Hepatocyte (in vitro differentiated cells): ENCODE measurements at regions not wholly inside any gene's neighbourhood (a gene's known extent, or its start where the extent isn't known, plus 50 kb on each side); places are given as distances from the start of the nearest gene placed in this dataset.

ENCODE experiments used
- DNase-seq: peaks from one replicate; pipeline ENCODE4 v3.0.0-alpha.2; 2016; ENCODE audit warnings: low spot score
- H2AFZ ChIP-seq: fragments of 200-600 bp; sonication (generic); 2 replicates; pipeline ENCODE4 v1.6.0; 2016; ENCODE audit warnings: antibody characterized with exemption, mild to moderate bottlenecking
- H3K27ac ChIP-seq: fragments of 200-600 bp; sonication (generic); 2 replicates; pipeline ENCODE4 v1.5.1; 2016; ENCODE audit warnings: mild to moderate bottlenecking
- H3K27me3 ChIP-seq: fragments of 200-600 bp; sonication (generic); 2 replicates; pipeline ENCODE4 v1.6.1; 2016
- H3K36me3 ChIP-seq: fragments of 200-600 bp; sonication (generic); replicated peaks from 2 replicates; pipeline ENCODE4 v1.5.1; 2016; ENCODE audit warnings: low read depth; ENCODE audit not compliant: insufficient read depth
- H3K4me1 ChIP-seq: fragments of 200-600 bp; sonication (generic); 2 replicates; pipeline ENCODE4 v1.5.1; 2016; ENCODE audit warnings: mild to moderate bottlenecking, moderate library complexity; ENCODE audit not compliant: insufficient read depth
- H3K4me2 ChIP-seq: fragments of 200-600 bp; sonication (generic); 2 replicates; pipeline ENCODE4 v1.6.0; 2016
- H3K4me3 ChIP-seq: fragments of 200-600 bp; sonication (generic); 2 replicates; pipeline ENCODE4 v1.5.1; 2016; ENCODE audit warnings: mild to moderate bottlenecking
- H3K79me2 ChIP-seq: fragments of 200-600 bp; sonication (generic); 2 replicates; pipeline ENCODE4 v1.6.0; 2017; ENCODE audit warnings: mild to moderate bottlenecking
- H3K9me2 ChIP-seq: fragments of 200-600 bp; sonication (generic); replicated peaks from 2 replicates; pipeline ENCODE4 v1.6.0; 2017; ENCODE audit warnings: mild to moderate bottlenecking; ENCODE audit not compliant: insufficient read depth
- H3K9me3 ChIP-seq: fragments of 200-600 bp; sonication (generic); 2 replicates; pipeline ENCODE4 v1.5.1; 2016; ENCODE audit warnings: low read depth, mild to moderate bottlenecking
- H4K20me1 ChIP-seq: fragments of 200-600 bp; sonication (generic); 2 replicates; pipeline ENCODE4 v1.6.0; 2016; ENCODE audit warnings: mild to moderate bottlenecking; ENCODE audit not compliant: insufficient read depth, poor library complexity, severe bottlenecking
- EZH2 ChIP-seq: fragments of 200-600 bp; sonication (generic); IDR thresholded peaks from 2 replicates; pipeline ENCODE4 v1.6.1; 2016; ENCODE audit warnings: antibody characterized with exemption, mild to moderate bottlenecking, borderline replicate concordance
- EZH2phosphoT487 ChIP-seq: fragments of 200-600 bp; sonication (generic); IDR thresholded peaks from one replicate; pipeline ENCODE4 v1.6.1; 2018; ENCODE audit warnings: antibody characterized with exemption, mild to moderate bottlenecking, low read depth, moderate library complexity; ENCODE audit not compliant: unreplicated experiment, severe bottlenecking
- WGBS: methylation state at CpG from one replicate; pipeline ENCODE4 v1.1.6; 2016; ENCODE audit warnings: low lambda C conversion rate; ENCODE audit errors: missing lambda C conversion rate; 5-methylcytosine and 5-hydroxymethylcytosine counted together
- TF ChIP-seq, protein P1 (sequence below): fragments of 200-600 bp; sonication (generic); IDR thresholded peaks from 2 replicates; pipeline ENCODE4 v1.5.1; 2016; ENCODE audit warnings: antibody characterized with exemption, mild to moderate bottlenecking; ENCODE audit not compliant: poor library complexity

DNA sequence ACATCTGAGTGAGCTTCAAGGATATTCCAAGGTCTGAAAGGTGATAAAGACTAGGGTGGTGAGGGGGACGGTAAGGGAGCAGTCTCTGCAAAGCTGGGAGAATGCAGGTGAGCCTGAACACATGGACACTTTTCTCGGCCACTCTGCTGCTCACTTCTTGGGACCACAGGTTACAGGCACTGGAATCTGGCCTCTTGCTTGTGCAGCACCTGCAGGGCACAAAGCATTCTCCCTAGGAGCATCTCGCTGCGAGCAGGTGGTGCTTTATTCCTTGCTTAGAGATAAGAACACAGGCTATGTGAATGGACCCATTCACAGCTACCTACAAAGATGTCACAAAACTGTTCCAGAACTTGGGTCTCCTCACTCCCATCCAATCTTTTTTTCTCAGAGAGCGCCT, 153.2 kb downstream of the DDX1 start:
- DNase-seq, result no peak
- H3K4me1 ChIP-seq, result peaks cover 7% of the 10 kb centered on the region
- H3K36me3 ChIP-seq, result no peaks in the 10 kb centered on the region
- 95% methylated on average over 5 of the region's 5 CpGs for WGBS
- TF ChIP-seq, protein P1, sequence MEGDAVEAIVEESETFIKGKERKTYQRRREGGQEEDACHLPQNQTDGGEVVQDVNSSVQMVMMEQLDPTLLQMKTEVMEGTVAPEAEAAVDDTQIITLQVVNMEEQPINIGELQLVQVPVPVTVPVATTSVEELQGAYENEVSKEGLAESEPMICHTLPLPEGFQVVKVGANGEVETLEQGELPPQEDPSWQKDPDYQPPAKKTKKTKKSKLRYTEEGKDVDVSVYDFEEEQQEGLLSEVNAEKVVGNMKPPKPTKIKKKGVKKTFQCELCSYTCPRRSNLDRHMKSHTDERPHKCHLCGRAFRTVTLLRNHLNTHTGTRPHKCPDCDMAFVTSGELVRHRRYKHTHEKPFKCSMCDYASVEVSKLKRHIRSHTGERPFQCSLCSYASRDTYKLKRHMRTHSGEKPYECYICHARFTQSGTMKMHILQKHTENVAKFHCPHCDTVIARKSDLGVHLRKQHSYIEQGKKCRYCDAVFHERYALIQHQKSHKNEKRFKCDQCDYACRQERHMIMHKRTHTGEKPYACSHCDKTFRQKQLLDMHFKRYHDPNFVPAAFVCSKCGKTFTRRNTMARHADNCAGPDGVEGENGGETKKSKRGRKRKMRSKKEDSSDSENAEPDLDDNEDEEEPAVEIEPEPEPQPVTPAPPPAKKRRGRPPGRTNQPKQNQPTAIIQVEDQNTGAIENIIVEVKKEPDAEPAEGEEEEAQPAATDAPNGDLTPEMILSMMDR, result no peak
- no peak for TF ChIP-seq EZH2phosphoT487
- TF ChIP-seq EZH2, result no peak
- no peak overlapping the region for H3K4me3 ChIP-seq
- H3K79me2 ChIP-seq, result no peaks in the 10 kb centered on the region
- H2AFZ ChIP-seq, result no peak overlapping the region
- H4K20me1 ChIP-seq, result no peaks in the 10 kb centered on the region
- H3K9me2 ChIP-seq, result no peaks in the 10 kb centered on the region
- H3K27me3 ChIP-seq, result no peaks in the 10 kb centered on the region
- H3K27ac ChIP-seq, result no peak overlapping the region
- H3K9me3 ChIP-seq, result no peaks in the 10 kb centered on the region
- H3K4me2 ChIP-seq, result no peak overlapping the region

- Histone ChIP-seq H4K20me1 (no peaks in the 10 kb centered on the region), H3K79me2 (no peaks in the 10 kb centered on the region), H3K4me1 (peaks cover 7% of the 10 kb centered on the region), H3K9me2 (no peaks in the 10 kb centered on the region), H2AFZ (no peak overlapping the region), H3K9me3 (no peaks in the 10 kb centered on the region), H3K36me3 (no peaks in the 10 kb centered on the region), H3K4me2 (no peak overlapping the region), H3K4me3 (no peak overlapping the region), H3K27me3 (no peaks in the 10 kb centered on the region), H3K27ac (no peak overlapping the region)
- TF ChIP-seq EZH2phosphoT487 (no peak), EZH2 (no peak)
- TF ChIP-seq, protein P1, result no peak
- WGBS, result 69% methylated on average over 3 of the region's 3 CpGs
- no peak for DNase-seq
Measured at GRCh38 chr2:15745350-15745749, 153.7 kb downstream of the DDX1 start.

DNA sequence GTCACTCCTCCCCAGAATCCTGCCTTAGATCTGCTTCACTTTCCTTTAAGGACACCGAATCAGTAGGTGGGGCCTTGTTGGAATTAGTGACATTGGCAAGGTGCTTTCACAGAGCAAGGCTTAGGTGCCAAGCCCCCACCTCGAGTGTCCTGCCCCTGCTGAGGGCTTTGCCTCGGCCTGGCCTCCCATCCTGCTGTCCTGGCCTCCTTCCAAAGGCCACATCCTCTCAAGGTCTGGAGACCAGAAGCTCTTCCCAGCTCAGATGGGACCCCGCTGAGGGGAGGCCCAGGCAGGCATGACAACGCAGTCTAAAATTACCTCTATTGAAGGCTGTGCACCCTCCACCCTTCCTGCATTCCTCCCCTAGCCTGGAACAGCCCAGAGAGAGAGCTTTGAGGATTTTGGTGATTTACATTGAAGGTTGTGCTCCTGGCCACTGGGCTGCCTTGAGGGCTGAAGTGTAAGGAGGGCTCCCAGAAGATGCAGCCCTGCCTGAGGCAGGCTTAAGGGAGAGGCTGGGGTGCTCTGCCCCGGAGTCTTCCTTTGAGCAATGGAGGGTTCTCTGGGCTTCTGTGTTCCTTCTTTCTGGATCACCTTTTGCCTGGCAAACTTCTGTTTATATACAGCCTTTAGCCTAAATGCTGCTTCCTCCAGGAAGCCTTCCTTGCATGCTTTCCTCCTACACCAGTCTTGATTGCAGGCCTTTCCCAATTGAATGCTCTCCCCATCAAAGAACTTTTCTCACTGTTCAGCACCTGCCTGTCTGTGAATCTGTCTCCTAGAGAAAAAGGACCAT, 154.4 kb downstream of the DDX1 start:
- Histone ChIP-seq H3K79me2 (no peaks in the 10 kb centered on the region), H3K9me2 (no peaks in the 10 kb centered on the region), H4K20me1 (no peaks in the 10 kb centered on the region), H3K9me3 (no peaks in the 10 kb centered on the region), H3K27ac (no peak overlapping the region), H3K27me3 (no peaks in the 10 kb centered on the region), H3K4me1 (peaks cover 7% of the 10 kb centered on the region), H3K4me3 (no peak overlapping the region), H2AFZ (no peak overlapping the region), H3K36me3 (no peaks in the 10 kb centered on the region), H3K4me2 (no peak overlapping the region)
- WGBS, result 78% methylated on average over 6 of the region's 6 CpGs
- DNase-seq, result no peak
- TF ChIP-seq, protein P1, result no peak
- no peak for TF ChIP-seq EZH2
- TF ChIP-seq EZH2phosphoT487, result no peak
